Stomach (tissue), 8 donors: ENCODE measurements at regions not wholly inside any gene's neighbourhood (a gene's known extent, or its start where the extent isn't known, plus 50 kb on each side); places are given as distances from the start of the nearest gene placed in this dataset.

Experiments used
- DNase-seq, 2 donors: peaks; one replicate each; pipeline versions ENCODE4 v3.0.0 to v3.0.0-alpha.2; 2013 to 2019
- H3K27ac ChIP-seq, 5 donors: fragments of 200-600 bp in 4 of 5; sonication (generic) in 4 of 5; one replicate each; pipeline ENCODE4 v1.5.1; 2013 to 2019; ENCODE audit warnings: mild to moderate bottlenecking in 1 of 5, moderate library complexity in 1 of 5
- H3K27me3 ChIP-seq, 3 donors: fragments of 200-600 bp; sonication (generic); one replicate each; pipeline ENCODE4 v1.5.1; 2017 to 2019; ENCODE audit warnings: mixed run types in 1 of 3
- H3K36me3 ChIP-seq, 4 donors: fragments of 200-600 bp; sonication (generic); 1 replicate in 3 of 4; 2 replicates in 1 of 4; pipeline ENCODE4 v1.5.1; 2016 to 2019
- H3K4me1 ChIP-seq, 4 donors: fragments of 200-600 bp; sonication (generic); one replicate each; pipeline ENCODE4 v1.5.1; 2016 to 2019
- H3K4me3 ChIP-seq, 4 donors: fragments of 200-600 bp; sonication (generic) in 3 of 4; one replicate each; pipeline ENCODE4 v1.5.1; 2016 to 2019; ENCODE audit warnings: mild to moderate bottlenecking in 1 of 4
- H3K9me3 ChIP-seq, 4 donors: fragments of 200-600 bp; sonication (generic); one replicate each; pipeline ENCODE4 v1.5.1; 2016 to 2019
- CTCF ChIP-seq, 7 experiments: fragments of 450-650 bp in 4 of 7; fragments of 200-600 bp in 3 of 7; sonication (generic) in 3 of 7; IDR thresholded peaks; one replicate each; pipeline ENCODE4 v1.5.1; 2016 to 2019; ENCODE audit warnings: antibody characterized with exemption in 7 of 7, control low read depth in 2 of 7, mild to moderate bottlenecking in 1 of 7
- EP300 ChIP-seq: sonication (generic); formaldehyde crosslinking; IDR thresholded peaks from one replicate; pipeline ENCODE4 v1.6.1; 2017; ENCODE audit warnings: antibody characterized with exemption
- POLR2A ChIP-seq, 4 donors: fragments of 450-650 bp; IDR thresholded peaks; one replicate each; pipeline ENCODE4 v1.6.1; 2016; ENCODE audit warnings: antibody characterized with exemption in 4 of 4, control low read depth in 2 of 4, mild to moderate bottlenecking in 1 of 4, moderate library complexity in 1 of 4
- POLR2AphosphoS5 ChIP-seq, 3 donors: sonication (generic); formaldehyde crosslinking; IDR thresholded peaks; one replicate each; pipeline ENCODE4 v1.6.1; 2016; ENCODE audit warnings: antibody characterized with exemption in 3 of 3
- WGBS, 5 donors: extraction: QIAGEN DNeasy Blood & Tissue Kit in 3 of 5; methylation state at CpG; one replicate each; pipeline versions ENCODE4 v1.1.5 to v1.1.7; 2013 to 2018; 5-methylcytosine and 5-hydroxymethylcytosine counted together
- intact Hi-C: fragments of 100-400 bp; cut with DNase I; formaldehyde crosslinking; loops from one replicate; pipeline ENCODE4 v1.15.1; 2023; ENCODE audit warnings: low total_unique reads
- donor health status: healthy with polysubstance abuse.
- donor health status: Bipolar disorder and iron deficiency.
- donor health status: healthy.

GRCh38 chr3:146834917-146835316 lies 229.8 kb upstream of the PLSCR5 start:
- Histone ChIP-seq H3K27me3 (no peaks in the 10 kb centered on the region), H3K4me1 (no peaks in the 10 kb centered on the region), H3K4me3 (no peak overlapping the region), H3K9me3 (no peaks in the 10 kb centered on the region), H3K36me3 (no peaks in the 10 kb centered on the region), H3K27ac (no peak overlapping the region)
- no peak for DNase-seq
- intact Hi-C loops, result no loop called here
- no peak for TF ChIP-seq POLR2AphosphoS5 (IDR thresholded peaks at IDR 0.05)
- no peak for TF ChIP-seq CTCF (IDR thresholded peaks at IDR 0.05)
- no peak for TF ChIP-seq POLR2A (IDR thresholded peaks at IDR 0.05)
- no peak for TF ChIP-seq EP300

GRCh38 chr3:146832857-146833458 lies 227.8 kb upstream of the PLSCR5 start:
- DNase-seq, result no peak
- TF ChIP-seq POLR2A (IDR thresholded peaks at IDR 0.05) (no peak), CTCF (IDR thresholded peaks at IDR 0.05) (no peak), EP300 (no peak), POLR2AphosphoS5 (IDR thresholded peaks at IDR 0.05) (no peak)
- H3K4me3 ChIP-seq, result no peak overlapping the region
- H3K36me3 ChIP-seq, result no peaks in the 10 kb centered on the region
- 62 to 74% (median 68%) methylated on average over 5 of the region's 5 CpGs for WGBS, 5 donors
- intact Hi-C loops, result no loop called here
- no peaks in the 10 kb centered on the region for H3K9me3 ChIP-seq
- H3K27ac ChIP-seq, result no peak overlapping the region
- no peaks in the 10 kb centered on the region for H3K27me3 ChIP-seq
- H3K4me1 ChIP-seq, result no peaks in the 10 kb centered on the region

- Histone ChIP-seq H3K4me1 (no peaks in the 10 kb centered on the region), H3K36me3 (no peaks in the 10 kb centered on the region), H3K4me3 (no peak overlapping the region), H3K27me3 (no peaks in the 10 kb centered on the region), H3K9me3 (no peaks in the 10 kb centered on the region), H3K27ac (no peak overlapping the region)
- TF ChIP-seq POLR2A (IDR thresholded peaks at IDR 0.05), result no peak
- no peak for TF ChIP-seq CTCF (IDR thresholded peaks at IDR 0.05)
- no peak for TF ChIP-seq EP300
- no peak for TF ChIP-seq POLR2AphosphoS5 (IDR thresholded peaks at IDR 0.05)
- WGBS, 5 donors, result 65 to 71% (median 70%) methylated on average over 1 of the region's 1 CpG
- no peak for DNase-seq
- intact Hi-C loops, result no loop called here
These were observed 226.5 kb upstream of the PLSCR5 start for GRCh38 chr3:146831659-146832058.

GRCh38 chr3:146830231-146830630 lies 225.1 kb upstream of the PLSCR5 start:
- H3K27me3 ChIP-seq, result no peaks in the 10 kb centered on the region
- no peak overlapping the region for H3K27ac ChIP-seq
- DNase-seq, result no peak
- no peak overlapping the region for H3K4me3 ChIP-seq
- no peak for TF ChIP-seq POLR2A (IDR thresholded peaks at IDR 0.05)
- no peak for TF ChIP-seq POLR2AphosphoS5 (IDR thresholded peaks at IDR 0.05)
- TF ChIP-seq CTCF (IDR thresholded peaks at IDR 0.05), result no peak
- no peak for TF ChIP-seq EP300
- H3K9me3 ChIP-seq, result no peaks in the 10 kb centered on the region
- no peaks in the 10 kb centered on the region for H3K36me3 ChIP-seq
- no peaks in the 10 kb centered on the region for H3K4me1 ChIP-seq
- intact Hi-C loops, result no loop called here
